Hepatocyte (in vitro differentiated cells): ENCODE measurements at regions not wholly inside any gene's neighbourhood (a gene's known extent, or its start where the extent isn't known, plus 50 kb on each side); places are given as distances from the start of the nearest gene placed in this dataset.

ENCODE experiments used
- CTCF ChIP-seq: fragments of 200-600 bp; sonication (generic); IDR thresholded peaks from 2 replicates; pipeline ENCODE4 v1.5.1; 2016; ENCODE audit warnings: antibody characterized with exemption, mild to moderate bottlenecking; ENCODE audit not compliant: poor library complexity
- EZH2 ChIP-seq: fragments of 200-600 bp; sonication (generic); IDR thresholded peaks from 2 replicates; pipeline ENCODE4 v1.6.1; 2016; ENCODE audit warnings: antibody characterized with exemption, mild to moderate bottlenecking, borderline replicate concordance

GRCh38 chr3:137108699-137109440 is 151.1 kb downstream of the IL20RB start:
- no peak for TF ChIP-seq CTCF
- no peak for TF ChIP-seq EZH2
